GM12878 (cell line): ENCODE measurements at regions not wholly inside any gene's neighbourhood (a gene's known extent, or its start where the extent isn't known, plus 50 kb on each side); places are given as distances from the start of the nearest gene placed in this dataset.

Experiments
- CEBPB ChIP-seq, 2 experiments: fragments of 150-350 bp in 1 of 2; IDR thresholded peaks; 2 replicates each; pipeline ENCODE4 v1.6.1; 2012 to 2014; ENCODE audit warnings: low read depth in 2 of 2, low read length in 2 of 2, borderline replicate concordance in 1 of 2, inconsistent platforms in 1 of 2
- CHD4 ChIP-seq: fragments of 200-600 bp; sonication (generic); IDR thresholded peaks from 2 replicates; pipeline ENCODE4 v1.6.1; 2016; ENCODE audit warnings: mild to moderate bottlenecking
- CTCF ChIP-seq, 3 experiments: IDR thresholded peaks in 2 of 3; conservative IDR thresholded peaks in 1 of 3; 2 replicates each; pipeline ENCODE4 v1.5.1; 2011; ENCODE audit warnings: low read depth in 3 of 3, low read length in 3 of 3, mild to moderate bottlenecking in 3 of 3, control low read depth in 2 of 3, moderate library complexity in 2 of 3, inconsistent platforms in 1 of 3, mixed read lengths in 1 of 3; ENCODE audit not compliant: control insufficient read depth in 2 of 3, insufficient read depth in 1 of 3; ENCODE audit errors: extremely low read depth in 1 of 3
- FOXM1 ChIP-seq: IDR thresholded peaks from 2 replicates; pipeline ENCODE4 v1.6.1; 2012; ENCODE audit warnings: low read depth, mild to moderate bottlenecking, inconsistent platforms, low read length, moderate library complexity
- GABPA ChIP-seq: IDR thresholded peaks from 2 replicates; pipeline ENCODE4 v1.6.1; 2014; ENCODE audit warnings: antibody characterized with exemption, low read depth, mild to moderate bottlenecking, inconsistent platforms
- MXI1 ChIP-seq: fragments of 150-350 bp; IDR thresholded peaks from 2 replicates; pipeline ENCODE4 v1.6.1; 2011; ENCODE audit warnings: low read depth, mild to moderate bottlenecking, inconsistent platforms, low read length, improper control_type of control experiment
- NRF1 ChIP-seq: conservative IDR thresholded peaks from 2 replicates; pipeline ENCODE4 v1.6.1; 2011; ENCODE audit warnings: mild to moderate bottlenecking, low read depth, low read length, improper control_type of control experiment
- RFX5 ChIP-seq: IDR thresholded peaks from 2 replicates; pipeline ENCODE4 v1.6.1; 2011; ENCODE audit warnings: low read depth, low read length, improper control_type of control experiment
- SIN3A ChIP-seq: IDR thresholded peaks from 2 replicates; pipeline ENCODE4 v1.6.1; 2012; ENCODE audit warnings: low read depth, low read length, improper control_type of control experiment
- SMC3 ChIP-seq: IDR thresholded peaks from 2 replicates; pipeline ENCODE4 v1.6.1; 2011; ENCODE audit warnings: low read length, improper control_type of control experiment, borderline replicate concordance
- SPI1 ChIP-seq: IDR thresholded peaks from 2 replicates; pipeline ENCODE4 v1.6.1; 2011; ENCODE audit warnings: low read depth, mild to moderate bottlenecking, low read length, moderate library complexity, borderline replicate concordance; ENCODE audit not compliant: insufficient read depth
- STAT1 ChIP-seq: fragments of 450-650 bp; conservative IDR thresholded peaks from 2 replicates; pipeline ENCODE4 v1.6.1; 2014; ENCODE audit warnings: antibody characterized with exemption, mild to moderate bottlenecking
- ZBTB33 ChIP-seq: fragments of 450-650 bp; IDR thresholded peaks from 2 replicates; pipeline ENCODE4 v1.6.1; 2017; ENCODE audit warnings: mild to moderate bottlenecking
- ZNF592 ChIP-seq: fragments of 450-650 bp; IDR thresholded peaks from 2 replicates; pipeline ENCODE4 v1.6.1; 2017; ENCODE audit warnings: mild to moderate bottlenecking, moderate library complexity

- TF ChIP-seq CTCF (IDR thresholded peaks at IDR 0.05 in 2 of 3, conservative IDR thresholded peaks at IDR 0.05 in 1 of 3; ENCODE audit: control insufficient read depth in 2 of 3, extremely low read depth in 1 of 3, insufficient read depth in 1 of 3, low read depth in 3 of 3, low read length in 3 of 3) (no peak), NRF1 (no peak), ZNF592 (no peak), CEBPB (IDR thresholded peaks at IDR 0.05; ENCODE audit: borderline replicate concordance in 1 of 2, low read depth in 2 of 2, low read length in 2 of 2) (no peak), FOXM1 (no peak), CHD4 (no peak), STAT1 (no peak), SIN3A (no peak), ZBTB33 (no peak), MXI1 (no peak), SPI1 (no peak), RFX5 (no peak), GABPA (no peak), SMC3 (no peak)
Observed at GRCh38 chr2:15832030-15832709, 108.2 kb upstream of the MYCN start.
